H1 (cell line): ENCODE measurements at regions not wholly inside any gene's neighbourhood (a gene's known extent, or its start where the extent isn't known, plus 50 kb on each side); places are given as distances from the start of the nearest gene placed in this dataset.

Experiments
- CREB1 ChIP-seq: IDR thresholded peaks from 2 replicates; pipeline ENCODE4 v1.6.1; 2012; ENCODE audit warnings: inconsistent platforms
- CTCF ChIP-seq, 3 experiments: IDR thresholded peaks; 1 replicate in 2 of 3; 2 replicates in 1 of 3; pipeline versions ENCODE4 v1.5.1 to v1.6.1; 2011; ENCODE audit warnings: low read length in 3 of 3, mild to moderate bottlenecking in 3 of 3, inconsistent platforms in 2 of 3, low read depth in 1 of 3, moderate library complexity in 1 of 3; ENCODE audit not compliant: insufficient read depth in 1 of 3; ENCODE audit errors: control extremely low read depth in 1 of 3
- EP300 ChIP-seq, 2 experiments: IDR thresholded peaks; 1 replicate in 1 of 2; 2 replicates in 1 of 2; pipeline ENCODE4 v1.6.1; 2011 to 2012; ENCODE audit warnings: low read depth in 2 of 2, low read length in 2 of 2, mild to moderate bottlenecking in 2 of 2, borderline replicate concordance in 1 of 2, inconsistent platforms in 1 of 2, moderate library complexity in 1 of 2
- EZH2 ChIP-seq: fragments of 200-600 bp; sonication (generic); IDR thresholded peaks from 2 replicates; pipeline ENCODE4 v1.7.1; 2012; ENCODE audit warnings: low read depth, mild to moderate bottlenecking, moderate library complexity, low read length, inconsistent platforms; ENCODE audit not compliant: severe bottlenecking
- KDM1A ChIP-seq: fragments of 200-600, 300-600 bp; sonication (generic); IDR thresholded peaks from 2 replicates; pipeline ENCODE4 v1.7.1; 2016; ENCODE audit warnings: mild to moderate bottlenecking, low read length, borderline replicate concordance
- POLR2A ChIP-seq, 2 experiments: IDR thresholded peaks; 1 replicate in 1 of 2; 2 replicates in 1 of 2; pipeline ENCODE4 v1.6.1; 2011; ENCODE audit warnings: low read depth in 2 of 2, low read length in 2 of 2, mild to moderate bottlenecking in 2 of 2; ENCODE audit errors: control extremely low read depth in 1 of 2
- POLR2AphosphoS5 ChIP-seq: IDR thresholded peaks from 2 replicates; pipeline ENCODE4 v1.6.1; 2011; ENCODE audit warnings: low read depth, low read length
- RAD21 ChIP-seq, 2 experiments: IDR thresholded peaks in 1 of 2; conservative IDR thresholded peaks in 1 of 2; 2 replicates each; pipeline ENCODE4 v1.6.1; 2011; ENCODE audit warnings: low read depth in 2 of 2, low read length in 2 of 2, improper control_type of control experiment in 1 of 2, inconsistent platforms in 1 of 2, mild to moderate bottlenecking in 1 of 2, moderate library complexity in 1 of 2
- RNF2 ChIP-seq: fragments of 200-900, 300-1000 bp; sonication (generic); IDR thresholded peaks from 2 replicates; pipeline ENCODE4 v1.7.1; 2016; ENCODE audit warnings: borderline replicate concordance, low read depth, mild to moderate bottlenecking, antibody characterized with exemption, low read length; ENCODE audit not compliant: poor library complexity, severe bottlenecking; ENCODE audit errors: missing control alignments
- SRF ChIP-seq: IDR thresholded peaks from 2 replicates; pipeline ENCODE4 v1.6.1; 2011; ENCODE audit warnings: mild to moderate bottlenecking, low read depth, low read length, moderate library complexity
- YY1 ChIP-seq: IDR thresholded peaks from 2 replicates; pipeline ENCODE4 v1.6.1; 2011; ENCODE audit warnings: low read depth, mild to moderate bottlenecking, low read length

- TF ChIP-seq POLR2AphosphoS5 (no peak), POLR2A (IDR thresholded peaks at IDR 0.05; ENCODE audit: control extremely low read depth in 1 of 2, low read depth in 2 of 2, low read length in 2 of 2) (no peak), CTCF (IDR thresholded peaks at IDR 0.05; ENCODE audit: control extremely low read depth in 1 of 3, insufficient read depth in 1 of 3, low read depth in 1 of 3, low read length in 3 of 3) (no peak), SRF (no peak), KDM1A (no peak), CREB1 (no peak), EP300 (IDR thresholded peaks at IDR 0.05; ENCODE audit: borderline replicate concordance in 1 of 2, low read depth in 2 of 2, low read length in 2 of 2) (no peak), EZH2 (no peak), YY1 (no peak), RNF2 (no peak), RAD21 (IDR thresholded peaks at IDR 0.05 in 1 of 2, conservative IDR thresholded peaks at IDR 0.05 in 1 of 2; ENCODE audit: low read depth in 2 of 2, low read length in 2 of 2) (no peak)
These were observed 590.5 kb downstream of the ETS1 start for GRCh38 chr11:127996825-127997224.
